GM21723 (cell line): ENCODE measurements at regions not wholly inside any gene's neighbourhood (a gene's known extent, or its start where the extent isn't known, plus 50 kb on each side); places are given as distances from the start of the nearest gene placed in this dataset.

Experiments
- ATAC-seq: cut with Tn5 transposase; IDR thresholded peaks from one replicate; pipeline ENCODE4 v1.9.1; 2021; ENCODE audit warnings: mild to moderate bottlenecking, moderate library complexity; ENCODE audit not compliant: unreplicated experiment

- ATAC-seq: no peak
Measured at GRCh38 chr4:59223292-59223941, 1976.7 kb upstream of the ADGRL3 start.

- no peak for ATAC-seq
Measured at GRCh38 chr4:59238212-59238611, 1961.9 kb upstream of the ADGRL3 start.

- no peak for ATAC-seq
Measured at GRCh38 chr4:59240011-59240410, 1960.1 kb upstream of the ADGRL3 start.

- ATAC-seq: no peak
Measured at GRCh38 chr4:59243038-59243437, 1957.1 kb upstream of the ADGRL3 start.

GRCh38 chr4:59247032-59247431, 1953.1 kb upstream of the ADGRL3 start:
- ATAC-seq: no peak

- ATAC-seq: no peak
Measured at GRCh38 chr4:59248313-59248712, 1951.8 kb upstream of the ADGRL3 start.

- no peak for ATAC-seq
Measured at GRCh38 chr4:59249110-59249509, 1951.0 kb upstream of the ADGRL3 start.

GRCh38 chr4:59258002-59258401, 1942.1 kb upstream of the ADGRL3 start:
- ATAC-seq: no peak

- no peak for ATAC-seq
Measured at GRCh38 chr4:59307609-59308008, 1892.5 kb upstream of the ADGRL3 start.

GRCh38 chr4:59314637-59315036, 1885.5 kb upstream of the ADGRL3 start:
- no peak for ATAC-seq

- no peak for ATAC-seq
Measured at GRCh38 chr4:59339631-59340030, 1860.5 kb upstream of the ADGRL3 start.

GRCh38 chr4:59341506-59341905, 1858.6 kb upstream of the ADGRL3 start:
- ATAC-seq: no peak

- ATAC-seq: no peak
Measured at GRCh38 chr4:59348949-59349348, 1851.2 kb upstream of the ADGRL3 start.

GRCh38 chr4:59369229-59369628, 1830.9 kb upstream of the ADGRL3 start:
- ATAC-seq: no peak

GRCh38 chr4:59374416-59374815, 1825.7 kb upstream of the ADGRL3 start:
- no peak for ATAC-seq

- no peak for ATAC-seq
Measured at GRCh38 chr4:59380841-59381366, 1819.2 kb upstream of the ADGRL3 start.

- no peak for ATAC-seq
Measured at GRCh38 chr4:59381591-59381990, 1818.5 kb upstream of the ADGRL3 start.

GRCh38 chr4:59387759-59388758, 1812.1 kb upstream of the ADGRL3 start:
- no peak for ATAC-seq

GRCh38 chr4:59393780-59394179, 1806.3 kb upstream of the ADGRL3 start:
- no peak for ATAC-seq

- no peak for ATAC-seq
Measured at GRCh38 chr4:59400334-59400733, 1799.8 kb upstream of the ADGRL3 start.

GRCh38 chr4:59409647-59410046, 1790.5 kb upstream of the ADGRL3 start:
- no peak for ATAC-seq

- no peak for ATAC-seq
Measured at GRCh38 chr4:59412739-59413138, 1787.4 kb upstream of the ADGRL3 start.
